ENCODE measurements at regions not wholly inside any gene's neighbourhood (a gene's known extent, or its start where the extent isn't known, plus 50 kb on each side); places are given as distances from the start of the nearest gene placed in this dataset.

DNA sequence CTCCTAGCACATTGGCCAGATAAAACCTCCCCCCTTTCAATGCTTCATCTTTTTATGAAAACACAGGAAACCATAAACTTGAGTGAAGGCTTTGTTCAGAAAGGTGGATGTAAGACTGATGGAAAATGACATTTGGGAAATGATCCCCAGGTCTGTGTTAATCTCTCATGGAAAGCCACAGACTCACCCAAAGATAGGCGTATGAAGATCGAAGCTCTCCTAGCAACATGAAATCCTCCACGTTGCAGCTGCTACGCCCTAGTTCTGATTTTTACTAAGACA lies 63.4 kb upstream of the PTGR2 start:
- Histone ChIP-seq H3K27ac (peak overlapping the region; percentile 98), H3K36me3 (no peaks in the 10 kb centered on the region), H3K27me3 (no peaks in the 10 kb centered on the region), H3K4me1 (peaks cover 35 to 50% of the 10 kb centered on the region in 2 donors), H3K9me3 (no peaks in the 10 kb centered on the region), H3K4me3 (peak overlapping the region; percentile 87 to 89)
- TF ChIP-seq, protein P1, sequence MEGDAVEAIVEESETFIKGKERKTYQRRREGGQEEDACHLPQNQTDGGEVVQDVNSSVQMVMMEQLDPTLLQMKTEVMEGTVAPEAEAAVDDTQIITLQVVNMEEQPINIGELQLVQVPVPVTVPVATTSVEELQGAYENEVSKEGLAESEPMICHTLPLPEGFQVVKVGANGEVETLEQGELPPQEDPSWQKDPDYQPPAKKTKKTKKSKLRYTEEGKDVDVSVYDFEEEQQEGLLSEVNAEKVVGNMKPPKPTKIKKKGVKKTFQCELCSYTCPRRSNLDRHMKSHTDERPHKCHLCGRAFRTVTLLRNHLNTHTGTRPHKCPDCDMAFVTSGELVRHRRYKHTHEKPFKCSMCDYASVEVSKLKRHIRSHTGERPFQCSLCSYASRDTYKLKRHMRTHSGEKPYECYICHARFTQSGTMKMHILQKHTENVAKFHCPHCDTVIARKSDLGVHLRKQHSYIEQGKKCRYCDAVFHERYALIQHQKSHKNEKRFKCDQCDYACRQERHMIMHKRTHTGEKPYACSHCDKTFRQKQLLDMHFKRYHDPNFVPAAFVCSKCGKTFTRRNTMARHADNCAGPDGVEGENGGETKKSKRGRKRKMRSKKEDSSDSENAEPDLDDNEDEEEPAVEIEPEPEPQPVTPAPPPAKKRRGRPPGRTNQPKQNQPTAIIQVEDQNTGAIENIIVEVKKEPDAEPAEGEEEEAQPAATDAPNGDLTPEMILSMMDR (IDR thresholded peaks at IDR 0.05) = no peak
- DNase-seq (ENCODE audit: low spot score in 2 of 2) = no peak
- intact Hi-C loops (cut with DNase I) = loop anchor here (5.0 kb wide), 3 partner anchors 36 to 99 kb away; partner anchors contain the start of gene ZNF410

- intact Hi-C loops (cut with DNase I) = loop anchor here (5.0 kb wide), 3 partner anchors 35 to 100 kb away; partner anchors contain the start of gene ZNF410
- no peak for DNase-seq (ENCODE audit: low spot score in 2 of 2)
These were observed 63.9 kb upstream of the PTGR2 start for GRCh38 chr14:73787486-73788316.

DNA sequence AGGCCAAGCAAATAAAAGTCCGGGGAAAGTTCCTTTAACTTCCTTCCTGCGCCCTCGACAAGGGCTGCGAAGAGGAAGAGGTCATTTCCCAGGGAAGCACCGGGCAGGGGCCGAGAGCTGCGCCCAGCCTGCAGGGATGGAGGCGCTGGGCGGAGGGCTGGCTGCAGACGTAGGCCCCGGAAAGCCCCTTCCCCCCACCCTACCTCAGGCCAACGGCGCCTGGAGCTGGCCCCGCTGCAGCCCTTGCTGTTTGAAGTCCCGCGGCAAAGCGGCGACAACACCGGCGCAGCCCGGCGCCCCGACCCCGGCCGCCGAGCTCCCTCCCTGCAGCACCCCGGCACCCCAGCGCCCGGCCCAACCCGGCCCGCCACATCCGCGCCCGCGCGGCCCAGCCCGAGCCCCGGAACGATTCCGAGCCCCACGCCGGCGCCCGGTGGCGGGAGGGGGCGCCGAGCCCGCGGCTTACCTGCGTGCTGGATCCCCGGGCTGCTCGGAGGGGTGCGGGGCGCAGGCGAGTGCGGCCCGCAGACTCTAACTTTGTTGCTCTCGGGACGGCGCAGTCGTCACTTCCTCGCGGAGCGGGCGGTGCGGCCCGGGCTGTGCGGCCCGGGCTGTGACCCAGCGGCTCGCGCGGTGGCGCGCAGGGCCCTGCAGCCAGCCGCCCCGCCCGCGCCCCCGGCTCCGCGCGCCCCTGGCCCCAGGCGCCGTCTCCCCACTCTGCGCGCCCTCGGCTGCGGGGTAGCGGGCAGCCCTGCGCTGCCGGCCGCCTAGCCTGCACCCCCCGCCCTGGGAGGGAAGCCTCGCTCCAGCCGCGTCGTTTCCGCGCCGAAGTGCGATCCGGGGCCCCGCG lies 64.8 kb upstream of the PTGR2 start:
- Histone ChIP-seq H3K9me3 (no peaks in the 10 kb centered on the region), H3K4me1 (peaks cover 37 to 64% of the 10 kb centered on the region in 2 donors), H3K4me3 (peak overlapping the region; percentile 87 to 89), H3K27me3 (no peaks in the 10 kb centered on the region), H3K36me3 (no peaks in the 10 kb centered on the region), H3K27ac (peak overlapping the region; percentile 98)
- intact Hi-C loops (cut with DNase I) = loop anchor here (1.0 to 5.0 kb wide), 4 partner anchors 27 to 100 kb away; partner anchors contain the start of gene ZNF410
- TF ChIP-seq, protein P1 (IDR thresholded peaks at IDR 0.05) = no peak
- peak in 1 of 2 donors; percentile 81 for DNase-seq (ENCODE audit: low spot score in 2 of 2)

More at GRCh38 chr14:73787486-73788316, 63.9 kb upstream of the PTGR2 start:
- Histone ChIP-seq H3K4me3 (peak overlapping the region; percentile 87 to 89), H3K36me3 (no peaks in the 10 kb centered on the region), H3K27ac (peak overlapping the region; percentile 98), H3K9me3 (no peaks in the 10 kb centered on the region), H3K27me3 (no peaks in the 10 kb centered on the region), H3K4me1 (peaks cover 37 to 56% of the 10 kb centered on the region in 2 donors)
- TF ChIP-seq, protein P1 (IDR thresholded peaks at IDR 0.05) = no peak

- Histone ChIP-seq H3K4me1 (peaks cover 37 to 64% of the 10 kb centered on the region in 2 donors), H3K27me3 (no peaks in the 10 kb centered on the region), H3K36me3 (no peaks in the 10 kb centered on the region), H3K9me3 (no peaks in the 10 kb centered on the region), H3K4me3 (peak overlapping the region; percentile 87 to 89), H3K27ac (peak overlapping the region; percentile 98)
- intact Hi-C loops (cut with DNase I) = loop anchor here (1.0 to 5.0 kb wide), 5 partner anchors 26 to 101 kb away; partner anchors contain the start of gene ZNF410
- TF ChIP-seq, protein P1 (IDR thresholded peaks at IDR 0.05) = peak in 2 of 3 experiments; percentile 12 to 49
- DNase-seq (ENCODE audit: low spot score in 2 of 2) = peak; percentile 43 to 93
These were observed 65.6 kb upstream of the PTGR2 start for GRCh38 chr14:73785834-73786635.

DNA sequence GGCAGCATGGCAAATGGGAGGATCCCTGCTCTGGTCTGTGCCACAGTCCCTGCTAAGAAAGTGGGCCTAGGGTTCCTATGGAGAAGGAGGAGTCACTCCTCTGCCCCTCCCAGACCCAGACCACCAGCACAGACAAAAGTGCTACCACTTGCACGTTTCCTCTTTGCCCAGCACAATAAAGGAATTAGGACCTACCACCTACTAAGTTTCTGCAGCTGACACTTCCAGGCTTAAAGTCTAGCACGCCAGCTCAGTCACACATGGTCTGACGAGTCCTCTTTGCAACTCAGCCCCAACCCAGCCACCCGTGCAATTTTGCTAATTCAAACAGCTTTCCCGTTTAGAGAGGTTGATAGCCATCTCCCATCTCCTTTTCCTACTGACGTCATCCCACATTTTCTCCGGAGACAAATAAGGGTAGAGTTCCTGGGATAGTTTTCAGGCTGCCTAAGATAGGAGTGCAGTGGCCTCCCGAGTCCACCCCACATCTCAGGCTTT lies 66.2 kb upstream of the PTGR2 start:
- Histone ChIP-seq H3K27me3 (no peaks in the 10 kb centered on the region), H3K4me3 (peak overlapping the region; percentile 87 to 89), H3K27ac (peak overlapping the region; percentile 98), H3K36me3 (no peaks in the 10 kb centered on the region), H3K4me1 (peaks cover 33 to 60% of the 10 kb centered on the region in 2 donors), H3K9me3 (no peaks in the 10 kb centered on the region)
- TF ChIP-seq, protein P1 (IDR thresholded peaks at IDR 0.05) = no peak
- DNase-seq (ENCODE audit: low spot score in 2 of 2) = no peak
- intact Hi-C loops (cut with DNase I) = loop anchor here (2.0 to 5.0 kb wide), 4 partner anchors 33 to 102 kb away; partner anchors contain the start of gene ZNF410
